Femur (tissue), 1 donor: ENCODE measurements at regions not wholly inside any gene's neighbourhood (a gene's known extent, or its start where the extent isn't known, plus 50 kb on each side); places are given as distances from the start of the nearest gene placed in this dataset.

Experiments
- DNase-seq: peaks from one replicate; pipeline ENCODE4 v3.0.0-alpha.2; 2017

DNA sequence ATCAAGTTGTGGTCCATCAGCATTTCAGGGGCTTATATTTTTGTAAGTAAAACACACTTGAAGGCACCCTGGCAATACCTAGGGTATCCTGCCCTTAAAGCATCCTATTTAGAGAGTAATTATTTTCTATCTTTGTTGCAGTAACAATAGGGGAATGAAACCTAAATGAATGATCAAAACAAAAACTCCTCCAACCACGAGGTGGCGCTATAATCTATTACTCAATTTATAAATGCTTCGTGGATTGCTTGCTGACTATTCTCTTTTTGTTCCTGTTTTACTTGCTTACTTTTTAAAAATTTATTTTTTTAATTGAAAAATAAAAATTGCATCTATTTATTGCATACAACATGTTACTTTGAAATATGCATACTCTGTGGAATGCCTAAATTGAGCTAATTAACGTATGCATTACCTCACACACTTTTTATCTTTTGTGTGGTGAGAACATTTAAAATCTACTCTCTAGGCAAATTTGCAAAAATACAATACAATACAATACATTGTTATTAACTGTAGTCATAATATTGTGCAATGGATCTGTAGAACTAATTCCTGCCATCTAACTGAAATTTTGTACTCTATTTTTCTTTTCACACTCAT is 147.7 kb upstream of the BMPER start:
- DNase-seq = no peak

DNA sequence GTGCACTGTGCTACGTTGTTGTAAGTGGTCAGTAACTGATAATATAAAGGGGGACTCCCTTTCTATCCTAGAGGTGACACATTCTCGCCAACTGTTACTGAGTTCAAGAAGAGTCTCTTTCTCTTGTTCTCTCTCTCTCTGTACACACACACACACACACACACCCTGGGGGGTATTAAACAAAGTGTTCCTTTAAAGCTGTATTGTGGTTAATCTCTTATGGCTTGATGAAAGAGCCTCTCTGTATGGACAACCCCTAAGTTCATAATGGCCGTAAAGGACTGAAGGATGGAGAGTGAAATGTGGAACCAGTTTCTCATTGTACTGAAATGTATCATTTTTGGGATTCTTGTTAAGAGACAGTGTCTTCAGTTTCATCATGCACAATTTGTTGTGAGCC is 145.2 kb upstream of the BMPER start:
- DNase-seq = no peak

DNA sequence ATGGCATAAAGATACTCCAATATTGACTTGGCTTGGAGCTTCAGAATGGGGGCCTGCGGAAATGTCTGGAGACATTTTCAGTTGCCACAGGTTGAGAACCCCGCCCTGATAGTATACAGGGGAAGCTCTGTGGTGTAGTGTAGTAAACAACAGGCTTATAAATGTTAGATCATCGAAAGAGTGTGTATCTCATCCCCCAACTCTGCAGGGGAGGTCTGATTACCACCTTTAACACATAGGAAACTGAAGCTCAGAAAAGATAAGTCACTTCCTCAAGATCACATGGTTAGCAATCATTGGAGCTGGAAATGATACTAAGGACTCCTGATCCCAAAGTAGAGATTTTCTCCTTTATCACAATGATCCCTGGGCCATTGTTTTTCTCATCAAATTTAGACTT is 144.5 kb upstream of the BMPER start:
- no peak for DNase-seq

DNA sequence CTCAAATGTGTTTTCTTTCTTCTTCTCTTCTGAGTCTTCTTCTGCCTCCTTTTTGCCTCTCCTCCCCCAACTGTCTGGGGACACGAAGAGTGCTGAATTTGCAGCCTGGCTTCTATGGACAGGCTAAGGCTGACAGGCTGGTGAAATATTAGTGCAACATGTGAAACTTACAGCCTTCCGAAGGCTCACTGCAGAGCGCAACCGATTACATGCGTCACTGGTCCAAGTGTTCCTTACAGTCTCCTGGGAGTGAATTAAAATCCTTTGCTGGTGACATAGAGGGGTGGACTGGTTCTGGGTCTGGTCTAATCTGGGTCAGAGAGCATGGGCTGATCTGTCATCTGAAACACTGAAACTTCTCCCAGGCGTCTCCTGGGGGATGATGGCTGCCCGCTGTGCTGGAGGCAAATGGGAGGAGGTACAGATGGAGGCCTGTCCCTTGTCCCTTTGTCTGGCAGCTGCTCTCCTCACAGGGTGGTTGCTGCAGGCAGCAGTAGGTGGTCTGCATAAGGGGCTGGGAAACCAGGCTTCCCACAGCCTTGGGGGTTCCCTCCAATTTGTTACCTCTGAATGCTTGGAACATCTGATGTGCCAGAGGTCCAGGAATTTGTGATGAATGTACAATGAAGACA is 143.8 kb upstream of the BMPER start:
- DNase-seq = no peak

DNA sequence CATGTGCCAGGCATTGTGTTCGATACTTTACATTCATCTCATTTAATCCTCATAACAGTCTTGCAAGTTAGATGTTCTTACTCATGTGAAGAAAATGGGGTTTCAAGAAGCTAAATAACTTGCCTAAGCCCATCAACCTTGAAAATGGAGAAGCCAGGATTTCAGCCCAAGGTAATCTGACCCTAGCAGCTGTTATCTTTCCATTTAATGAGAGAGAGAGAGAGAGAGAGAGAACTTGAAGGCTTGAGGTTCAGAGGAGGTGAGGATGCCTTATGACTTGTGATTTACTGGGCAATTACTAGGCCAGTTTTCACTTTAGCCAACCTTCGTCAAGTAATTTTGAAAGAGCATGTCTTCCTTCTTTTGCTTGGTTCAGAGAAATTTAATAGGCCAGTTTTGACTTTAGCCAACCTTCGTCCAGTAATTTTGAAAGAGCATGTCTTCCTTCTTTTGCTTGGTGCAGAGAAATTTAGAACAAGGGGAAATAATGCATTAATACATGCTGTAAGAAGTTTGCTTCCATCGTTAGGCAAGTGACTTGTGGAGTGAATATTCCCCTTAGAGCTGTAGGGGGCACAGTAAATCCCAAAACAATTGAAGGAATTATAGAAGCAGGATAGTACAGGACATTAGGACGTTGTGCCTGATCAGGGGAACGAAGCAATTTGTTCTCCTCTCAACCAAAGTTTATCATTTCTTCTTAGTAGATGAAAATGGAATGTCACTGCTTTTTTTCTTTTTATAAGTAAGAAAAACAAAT is 143.0 kb upstream of the BMPER start:
- DNase-seq = no peak

DNA sequence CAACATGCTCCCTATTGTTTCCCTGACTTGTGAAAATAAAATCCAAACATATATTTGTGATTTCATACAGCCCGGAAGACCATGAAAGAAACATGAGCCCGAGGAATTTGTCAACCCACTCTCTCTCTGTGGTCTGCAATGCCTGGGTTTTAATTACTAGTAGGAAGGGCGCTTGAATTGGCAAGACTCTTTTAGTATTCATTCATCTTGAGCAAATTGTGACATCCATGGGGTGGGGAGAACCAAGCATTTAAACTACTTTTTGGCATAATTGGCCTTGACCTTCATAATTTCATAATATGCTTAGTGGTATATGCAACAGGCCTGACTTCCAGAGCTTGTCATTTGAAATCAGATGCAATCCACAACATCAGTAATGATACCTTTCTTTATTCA is 142.4 kb upstream of the BMPER start:
- DNase-seq = no peak

DNA sequence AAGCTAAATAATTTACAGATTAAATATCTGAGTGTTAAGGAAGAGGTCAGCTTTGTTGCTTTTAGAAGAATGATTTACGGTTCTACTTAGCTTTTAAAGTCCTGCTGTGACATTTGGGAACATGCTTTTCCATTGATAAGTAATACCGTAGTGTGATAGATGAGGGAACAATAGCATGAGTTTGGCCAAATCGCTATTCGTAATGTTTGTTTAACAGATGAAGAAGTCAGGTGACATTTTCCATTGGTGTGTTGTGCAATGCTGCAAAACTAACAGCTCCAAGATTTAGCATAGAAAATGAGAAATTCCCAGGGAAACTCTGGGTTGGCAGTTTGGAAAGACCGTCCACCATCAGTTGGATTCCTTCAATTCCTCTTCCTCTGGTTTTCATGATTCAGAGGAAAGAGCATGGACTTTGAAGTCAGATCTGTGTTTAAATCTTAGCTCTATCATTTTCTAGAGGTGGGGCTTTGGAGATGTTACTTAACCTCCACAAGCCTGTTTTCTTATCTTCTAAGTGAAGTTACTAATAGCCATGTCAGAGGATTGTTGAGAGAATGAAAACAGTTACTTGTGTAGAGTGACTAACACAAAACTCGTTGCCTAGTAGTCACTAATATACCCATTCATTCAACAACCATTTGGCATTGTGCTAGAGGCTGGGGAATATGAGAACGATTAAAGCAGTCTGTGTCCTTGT is 140.4 kb upstream of the BMPER start:
- DNase-seq = no peak

DNA sequence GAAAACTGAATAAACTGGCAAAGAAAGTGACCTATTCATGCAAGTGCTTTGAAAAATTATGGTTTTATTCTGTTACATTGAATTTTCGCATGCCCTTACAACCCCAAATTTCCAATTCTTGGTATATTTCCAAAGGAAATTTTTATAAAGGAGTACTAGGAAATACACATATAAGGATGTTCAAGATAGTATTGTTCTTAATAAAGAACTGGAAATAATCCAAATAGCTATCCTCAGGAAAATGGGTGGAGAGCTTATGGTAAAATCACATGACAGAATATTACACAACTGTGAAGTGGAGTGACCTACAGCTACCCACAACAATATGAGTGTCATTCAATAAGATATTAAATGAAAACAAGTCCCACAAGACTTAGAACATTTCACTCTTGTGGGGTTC is 138.9 kb upstream of the BMPER start:
- DNase-seq = no peak

DNA sequence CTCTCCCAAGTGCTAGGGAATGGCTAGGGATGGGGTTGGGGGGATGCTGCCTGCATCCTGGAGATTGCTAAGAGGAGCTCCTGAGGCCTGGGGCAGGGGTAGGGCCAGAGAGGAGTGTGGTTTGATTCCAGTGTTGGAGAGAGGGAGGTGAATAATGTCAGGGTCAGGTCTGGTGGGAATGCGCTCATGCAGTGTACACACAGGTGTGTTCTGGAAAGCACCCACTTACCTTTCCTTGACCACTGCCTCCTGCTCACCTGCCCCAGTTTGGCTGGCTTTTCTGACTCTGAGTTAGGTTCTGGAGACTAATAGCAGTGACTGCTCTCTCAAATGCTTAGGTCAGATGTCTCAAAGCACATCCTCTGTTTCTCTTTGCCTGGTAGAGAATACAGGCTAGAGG is 135.4 kb upstream of the BMPER start:
- no peak for DNase-seq

DNA sequence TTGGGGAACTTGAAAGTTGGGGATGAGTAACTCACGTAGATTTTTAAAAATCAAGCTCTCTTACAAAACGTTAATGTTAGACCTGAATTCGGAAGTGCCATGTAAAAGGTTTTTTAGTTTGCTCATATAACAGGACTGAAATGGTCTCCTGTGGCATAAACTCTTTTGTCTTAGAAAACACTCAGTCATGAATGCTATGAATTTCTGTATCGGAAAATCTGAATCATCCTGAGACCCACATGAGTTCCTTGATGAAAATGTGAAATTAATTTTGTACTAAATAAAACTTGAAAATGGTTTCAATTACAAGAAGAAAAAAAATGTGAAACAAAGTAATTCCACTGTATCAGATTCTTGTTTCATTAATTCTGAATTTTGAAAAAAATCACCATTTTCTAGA is 134.8 kb upstream of the BMPER start:
- DNase-seq = no peak

DNA sequence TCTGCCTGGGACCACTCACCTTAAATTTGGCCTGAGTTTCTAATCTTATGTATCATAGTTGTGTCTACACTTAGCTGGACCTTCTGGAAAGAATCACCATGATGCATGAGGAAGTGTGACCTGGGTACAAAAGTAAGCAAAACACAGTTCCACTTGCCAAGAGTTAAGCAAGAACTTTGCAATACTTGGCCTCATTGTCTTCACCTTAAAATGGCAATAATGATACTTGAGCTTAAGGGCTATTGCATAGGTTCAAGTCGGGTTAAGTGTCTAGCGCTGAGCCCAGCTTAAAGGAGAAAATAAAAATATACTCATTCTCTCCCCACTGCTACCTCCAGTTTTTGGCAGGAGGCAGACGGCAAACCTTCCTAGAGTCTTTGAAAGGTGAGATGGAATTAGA is 133.9 kb upstream of the BMPER start:
- DNase-seq = no peak

DNA sequence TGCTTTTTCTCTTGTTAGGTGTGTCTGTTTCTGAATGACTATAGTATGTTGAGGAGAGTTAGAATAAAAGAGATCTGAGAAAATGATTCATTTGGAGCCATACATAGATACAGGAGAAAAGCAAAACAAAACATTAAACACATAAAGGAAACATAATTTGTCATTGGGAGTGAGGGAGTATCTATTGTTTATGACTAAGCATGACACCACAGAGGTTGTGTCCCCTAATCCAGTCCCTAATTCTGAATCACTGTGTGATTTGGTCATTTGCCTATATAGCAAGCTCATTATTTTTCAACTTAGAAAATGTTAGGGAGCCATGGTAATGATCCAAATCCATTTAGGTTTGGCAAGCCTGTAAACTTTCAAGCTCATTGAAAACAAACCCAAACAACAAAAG is 132.3 kb upstream of the BMPER start:
- no peak for DNase-seq

DNA sequence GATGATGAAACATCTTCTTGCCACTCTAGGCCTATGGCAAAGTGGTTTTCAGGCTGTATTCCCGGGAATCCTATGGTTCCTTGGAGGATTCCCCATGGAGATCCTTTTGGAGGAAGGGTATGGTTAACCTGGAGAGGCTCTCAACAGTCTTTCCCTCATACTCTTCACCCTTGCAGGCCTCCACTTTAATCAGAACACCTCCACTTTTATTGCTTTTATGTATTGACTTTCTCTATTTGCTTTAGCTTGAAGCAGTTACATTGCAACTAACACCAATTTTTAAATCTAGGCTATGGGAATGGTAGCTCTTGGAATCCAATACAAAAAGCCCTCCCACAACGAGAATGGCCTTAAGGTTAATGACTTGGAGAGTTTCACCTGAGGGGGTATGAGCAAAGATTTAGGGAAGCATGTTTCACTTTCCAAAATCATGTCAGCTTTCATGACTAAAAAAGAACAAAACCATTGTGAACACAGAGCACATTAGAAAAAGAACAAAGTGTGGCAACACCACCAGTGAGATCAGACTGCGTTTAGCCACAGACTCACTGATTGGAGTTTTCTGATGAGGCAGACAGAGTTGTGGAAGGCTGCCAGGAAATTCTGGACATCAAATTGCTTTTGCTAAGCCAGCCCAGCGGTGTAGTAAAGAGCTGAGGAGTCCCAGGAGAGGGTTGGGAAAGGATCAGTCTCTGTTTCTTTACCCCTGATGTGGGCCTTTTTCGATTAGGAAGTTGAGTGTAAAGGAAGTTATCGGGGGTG is 130.4 kb upstream of the BMPER start:
- DNase-seq = peak; percentile 62

DNA sequence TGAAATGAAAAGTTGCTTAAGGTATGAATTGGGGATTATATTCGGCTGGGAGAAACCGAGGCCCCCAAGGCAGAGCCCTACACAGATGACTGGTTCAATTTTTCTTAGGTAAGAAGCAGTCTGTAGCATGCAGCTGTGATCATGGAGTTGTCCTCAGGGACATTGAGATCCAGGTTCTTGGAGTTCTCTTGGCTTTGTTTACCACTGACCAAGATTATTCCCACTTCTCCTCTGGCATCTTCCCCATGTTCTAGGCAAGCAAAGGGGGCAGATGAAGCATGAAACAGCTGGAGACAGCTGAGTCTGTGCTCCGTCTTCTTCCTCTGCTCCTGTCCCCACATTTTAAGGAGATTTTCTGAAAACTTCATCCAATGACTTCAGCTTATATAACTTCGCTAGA is 129.5 kb upstream of the BMPER start:
- DNase-seq = no peak

DNA sequence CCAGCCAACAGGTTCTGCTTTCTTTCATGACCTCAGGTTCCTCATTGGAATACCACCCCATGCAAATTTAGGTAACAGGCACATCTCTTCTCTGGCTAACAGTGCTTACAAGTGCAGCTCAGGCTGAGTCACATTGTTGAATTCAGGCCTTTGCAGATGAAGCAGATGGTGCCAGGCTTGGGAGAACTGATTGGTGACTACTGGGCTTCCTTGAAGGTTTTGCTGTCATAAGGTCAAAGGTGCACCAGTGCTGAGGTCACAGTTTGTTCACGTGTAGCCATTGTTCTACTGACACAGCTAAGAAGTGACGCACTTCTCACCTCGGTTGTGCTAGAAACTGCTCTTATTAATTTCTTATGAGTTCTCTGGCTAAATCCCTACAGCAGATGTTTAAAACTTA is 128.6 kb upstream of the BMPER start:
- DNase-seq = no peak

DNA sequence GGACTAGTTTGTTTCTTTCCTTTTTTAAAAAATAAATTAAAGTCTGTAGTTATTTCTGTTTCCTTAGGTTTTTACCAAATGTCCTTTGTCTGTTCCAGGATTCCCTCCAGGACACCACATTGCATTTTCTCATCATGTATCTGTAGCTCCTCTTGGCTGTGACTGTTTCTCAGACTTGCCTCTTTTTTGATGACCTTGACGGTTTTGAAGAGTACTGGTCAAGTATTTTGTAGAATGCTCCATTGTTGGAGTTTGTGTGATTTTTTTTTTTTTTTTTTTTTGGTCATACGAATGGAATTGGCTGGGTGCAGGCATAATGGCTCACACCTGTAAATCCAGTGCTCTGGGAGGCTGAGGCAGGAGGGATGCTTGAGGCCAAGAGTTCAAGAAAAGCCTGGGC is 127.1 kb upstream of the BMPER start:
- DNase-seq = no peak

DNA sequence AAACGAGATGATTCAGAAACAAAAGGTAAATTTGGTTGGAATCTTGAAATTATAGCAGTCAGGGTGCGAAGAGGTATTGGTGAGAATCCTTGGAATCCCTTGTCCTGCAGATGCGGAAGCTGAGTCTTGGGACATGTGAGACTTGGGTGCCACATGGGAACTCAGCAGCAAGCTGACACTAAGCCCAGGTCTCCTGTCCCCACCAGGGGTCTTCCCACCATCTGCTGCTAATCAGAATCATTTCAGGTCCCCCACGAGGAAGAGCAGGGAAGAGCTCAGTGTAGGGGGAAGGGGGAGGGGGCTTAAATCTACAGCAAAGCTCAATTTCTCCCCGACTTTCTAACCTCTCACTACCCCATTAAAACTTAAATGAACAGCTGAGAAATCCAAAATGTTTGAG is 126.1 kb upstream of the BMPER start:
- no peak for DNase-seq

DNA sequence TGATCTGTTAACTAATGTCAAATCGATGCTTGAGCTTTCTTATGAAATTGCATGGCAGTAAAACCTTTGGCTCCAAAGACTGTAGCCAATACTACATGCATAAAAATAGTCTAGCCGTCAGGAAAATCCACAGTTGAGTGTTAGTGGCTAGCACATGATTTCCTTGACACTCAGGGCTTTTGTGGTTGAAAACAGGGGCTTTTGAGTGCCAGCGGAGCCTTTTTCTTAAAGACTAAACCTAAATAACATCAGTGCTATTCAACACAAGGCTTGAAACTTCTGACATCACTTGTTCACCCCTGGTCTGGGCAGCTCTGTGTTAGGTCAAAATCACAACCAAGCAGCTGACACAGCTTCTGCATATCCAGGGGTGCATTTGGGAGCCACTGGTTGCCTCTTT is 124.2 kb upstream of the BMPER start:
- DNase-seq = no peak

DNA sequence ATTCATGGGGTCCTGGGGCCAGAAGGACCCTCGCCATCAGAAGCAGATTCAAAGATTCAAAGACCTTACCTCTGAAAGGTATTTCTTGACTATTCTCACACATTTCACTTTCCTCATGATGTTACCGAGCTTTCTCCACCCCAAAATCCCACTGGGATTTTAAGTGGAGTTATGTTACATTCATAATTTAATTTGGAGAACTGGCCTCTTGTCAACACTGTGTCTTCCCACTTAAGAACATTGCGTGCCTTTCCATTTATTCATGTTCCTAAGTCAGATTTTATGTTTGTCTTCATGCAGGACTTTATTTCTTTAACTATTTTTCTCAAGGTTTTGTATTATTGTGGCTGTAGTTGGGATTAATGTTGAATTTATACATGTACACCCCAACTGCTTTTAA is 123.5 kb upstream of the BMPER start:
- DNase-seq = no peak

DNA sequence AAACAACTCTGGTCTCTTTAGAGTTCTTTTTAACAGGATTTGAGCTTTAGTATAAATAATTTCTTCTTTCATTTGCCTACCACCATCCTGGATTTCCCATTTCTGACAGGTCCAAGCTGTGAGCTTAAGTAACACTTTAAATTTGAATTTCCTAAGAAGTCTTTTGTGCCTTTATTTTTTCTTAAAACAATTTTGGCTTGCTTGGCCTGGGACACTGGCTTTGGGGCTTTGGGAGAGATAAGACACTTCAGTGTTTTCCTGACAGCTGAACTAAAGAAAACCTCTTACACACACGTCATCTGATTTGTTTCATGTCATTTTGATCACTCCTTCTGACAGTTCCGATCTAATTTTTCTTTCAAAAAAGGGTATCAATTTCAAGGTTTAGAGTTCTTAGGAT is 121.3 kb upstream of the BMPER start:
- no peak for DNase-seq

DNA sequence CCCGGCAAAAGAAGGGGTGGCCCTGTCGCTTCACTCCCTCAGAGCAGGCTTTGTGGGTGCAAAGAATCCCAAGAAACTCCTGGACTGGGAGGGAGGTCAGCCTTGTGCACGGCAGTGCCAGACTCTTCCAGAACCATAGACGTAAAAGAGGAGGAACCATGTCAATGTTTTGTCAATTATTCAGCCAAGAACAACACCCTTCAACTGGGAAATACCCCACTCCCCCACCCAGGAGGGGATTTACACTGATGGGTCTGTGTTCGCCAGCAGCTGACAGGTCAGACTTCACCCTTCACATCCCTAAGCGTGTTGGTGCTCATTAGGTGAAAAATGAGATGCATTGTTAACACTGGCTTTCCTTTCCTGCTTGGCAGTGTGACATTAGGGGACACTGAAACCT is 116.8 kb upstream of the BMPER start:
- no peak for DNase-seq

DNA sequence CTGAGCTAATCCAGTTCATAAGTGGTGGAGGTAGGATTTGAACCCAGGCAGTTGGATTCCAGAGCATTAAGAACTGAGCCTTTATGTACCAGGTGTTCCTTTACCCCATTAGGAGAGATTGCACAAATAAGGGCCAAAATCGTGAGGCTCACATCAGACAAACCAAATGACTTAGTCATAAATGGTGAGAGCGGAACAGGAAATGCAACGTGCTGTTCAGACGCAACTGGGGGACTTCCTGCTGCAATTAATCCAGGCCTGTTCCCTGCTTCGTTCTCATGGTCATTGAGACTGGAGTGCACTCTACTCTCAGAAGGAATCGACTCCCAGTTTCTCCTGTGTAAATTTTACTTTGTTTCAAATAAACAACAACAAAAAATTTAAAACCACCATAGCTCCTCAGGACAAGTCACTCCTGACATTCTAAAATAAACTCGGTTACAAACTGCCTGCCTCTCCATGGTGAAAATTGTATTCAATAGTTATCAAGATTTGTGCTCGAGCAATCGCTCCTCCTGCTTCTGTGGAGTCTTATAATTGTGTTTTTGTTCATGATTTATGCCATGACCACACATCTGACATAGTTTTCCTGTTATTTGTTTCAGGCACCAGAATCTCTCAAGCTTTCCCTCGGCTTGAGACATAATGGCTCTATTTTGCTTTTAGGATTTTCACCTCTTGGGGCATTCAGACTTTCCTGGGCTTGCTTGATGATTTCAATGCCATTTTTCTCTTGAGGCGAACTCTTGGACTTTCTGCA is 115.3 kb upstream of the BMPER start:
- no peak for DNase-seq
